ENCODE measurements at regions not wholly inside any gene's neighbourhood (a gene's known extent, or its start where the extent isn't known, plus 50 kb on each side); places are given as distances from the start of the nearest gene placed in this dataset.

DNA sequence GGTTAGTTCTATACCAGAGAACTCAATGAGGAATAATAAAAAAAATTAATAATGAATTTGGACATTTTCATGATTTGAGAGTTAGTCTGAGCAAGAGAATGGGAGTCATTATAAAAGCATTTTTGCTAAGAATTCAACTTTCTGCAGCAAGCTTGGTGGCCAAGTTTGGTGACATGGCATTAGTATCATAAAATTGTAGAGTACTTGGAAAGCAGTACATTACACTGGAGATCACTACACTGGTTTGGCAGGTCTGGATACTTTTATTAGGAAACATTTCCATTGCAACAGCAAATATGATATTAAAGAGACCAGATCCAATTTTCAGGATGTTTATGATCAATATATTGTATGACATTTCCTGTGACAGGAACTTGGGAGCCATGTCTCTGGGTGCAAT is 249.1 kb upstream of the INTU start:
- Histone ChIP-seq H3K36me3 (ENCODE audit: low read depth) (no peaks in the 10 kb centered on the region), H3K9me3 (no peaks in the 10 kb centered on the region), H3K4me1 (ENCODE audit: low read depth) (no peaks in the 10 kb centered on the region), H3K4me3 (no peak overlapping the region)
- no peak for DNase-seq
- intact Hi-C loops (cut with DNase I, micrococcal nuclease), result no loop called here
- TF ChIP-seq, protein P1, sequence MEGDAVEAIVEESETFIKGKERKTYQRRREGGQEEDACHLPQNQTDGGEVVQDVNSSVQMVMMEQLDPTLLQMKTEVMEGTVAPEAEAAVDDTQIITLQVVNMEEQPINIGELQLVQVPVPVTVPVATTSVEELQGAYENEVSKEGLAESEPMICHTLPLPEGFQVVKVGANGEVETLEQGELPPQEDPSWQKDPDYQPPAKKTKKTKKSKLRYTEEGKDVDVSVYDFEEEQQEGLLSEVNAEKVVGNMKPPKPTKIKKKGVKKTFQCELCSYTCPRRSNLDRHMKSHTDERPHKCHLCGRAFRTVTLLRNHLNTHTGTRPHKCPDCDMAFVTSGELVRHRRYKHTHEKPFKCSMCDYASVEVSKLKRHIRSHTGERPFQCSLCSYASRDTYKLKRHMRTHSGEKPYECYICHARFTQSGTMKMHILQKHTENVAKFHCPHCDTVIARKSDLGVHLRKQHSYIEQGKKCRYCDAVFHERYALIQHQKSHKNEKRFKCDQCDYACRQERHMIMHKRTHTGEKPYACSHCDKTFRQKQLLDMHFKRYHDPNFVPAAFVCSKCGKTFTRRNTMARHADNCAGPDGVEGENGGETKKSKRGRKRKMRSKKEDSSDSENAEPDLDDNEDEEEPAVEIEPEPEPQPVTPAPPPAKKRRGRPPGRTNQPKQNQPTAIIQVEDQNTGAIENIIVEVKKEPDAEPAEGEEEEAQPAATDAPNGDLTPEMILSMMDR (IDR thresholded peaks at IDR 0.05), result no peak
- ATAC-seq, result no peak

DNA sequence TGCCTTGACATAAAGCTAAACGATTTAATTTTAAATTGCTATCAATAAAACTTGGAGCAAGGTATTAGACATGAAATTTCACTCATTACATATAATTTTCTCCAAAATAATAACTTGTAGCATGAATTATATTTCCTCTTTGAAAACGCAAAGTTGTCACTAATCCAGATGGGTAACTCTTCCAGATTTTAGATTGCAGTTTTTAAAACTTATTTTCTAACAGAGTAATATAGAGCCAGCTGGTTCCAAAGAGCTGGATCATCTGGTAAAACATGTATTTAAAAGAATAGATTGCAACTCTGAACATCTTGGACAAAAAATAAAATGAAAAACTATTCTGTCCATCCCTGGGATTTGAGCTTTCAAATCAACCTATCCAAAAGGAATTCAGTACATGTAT is 238.2 kb upstream of the INTU start:
- Histone ChIP-seq H3K4me3 (no peak overlapping the region), H3K4me1 (ENCODE audit: low read depth) (no peaks in the 10 kb centered on the region), H3K9me3 (no peaks in the 10 kb centered on the region), H3K36me3 (ENCODE audit: low read depth) (no peaks in the 10 kb centered on the region)
- ATAC-seq (no peak), DNase-seq (no peak)
- intact Hi-C loops (cut with DNase I, micrococcal nuclease), result no loop called here
- TF ChIP-seq, protein P1 (IDR thresholded peaks at IDR 0.05), result no peak

DNA sequence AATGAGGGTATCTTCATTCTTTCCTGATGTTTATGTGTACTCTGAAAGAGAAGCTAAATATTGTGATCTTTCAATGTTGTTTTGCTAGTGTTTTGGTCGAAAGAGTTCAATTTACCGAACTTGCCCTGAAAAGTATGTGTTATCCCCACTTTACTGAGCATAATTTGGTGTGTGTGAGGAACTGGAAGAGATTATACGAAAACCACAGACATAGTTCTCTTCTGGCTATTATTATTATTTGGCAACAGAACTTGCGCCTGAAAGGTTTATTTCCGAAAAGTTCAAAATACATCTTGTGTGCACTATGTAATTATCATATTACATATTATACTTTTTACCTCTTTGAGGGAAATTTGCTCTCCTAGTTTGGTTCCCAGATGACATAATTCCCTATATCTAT is 232.5 kb upstream of the INTU start:
- no peaks in the 10 kb centered on the region for H3K36me3 ChIP-seq (ENCODE audit: low read depth)
- TF ChIP-seq, protein P1 (IDR thresholded peaks at IDR 0.05), result no peak

DNA sequence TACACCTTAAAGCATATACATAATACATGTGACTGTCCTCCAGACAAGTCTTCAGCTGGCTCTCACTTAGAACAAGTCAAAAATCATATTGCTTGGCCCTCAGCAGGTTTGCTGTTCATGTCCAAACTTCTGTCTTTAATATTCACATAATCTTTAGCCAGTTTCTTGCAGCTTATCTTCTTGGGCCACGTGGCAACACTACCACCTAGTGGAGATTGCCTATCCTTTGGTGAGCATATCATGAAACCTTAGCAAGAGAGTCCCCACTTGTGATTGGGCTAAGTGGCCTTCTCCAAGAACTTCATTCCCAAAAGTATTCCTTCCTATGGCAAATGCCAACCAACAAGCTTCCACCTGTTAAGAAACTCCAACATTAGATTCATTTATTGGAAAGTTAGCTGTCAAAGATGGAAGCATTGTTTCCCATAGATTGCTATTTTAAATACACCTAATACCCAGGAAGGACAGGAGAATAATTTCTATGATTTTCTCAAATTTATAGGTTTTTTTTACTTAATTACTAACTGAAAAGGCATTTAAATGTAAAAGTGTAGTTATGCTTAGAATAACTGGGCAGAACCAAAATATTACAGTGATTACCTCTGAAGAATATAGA is 231.9 kb upstream of the INTU start:
- H3K4me1 ChIP-seq (ENCODE audit: low read depth), result no peaks in the 10 kb centered on the region
- no peak overlapping the region for H3K4me3 ChIP-seq
- peak; percentile 45 for ATAC-seq
- no peaks in the 10 kb centered on the region for H3K36me3 ChIP-seq (ENCODE audit: low read depth)
- TF ChIP-seq, protein P1 (IDR thresholded peaks at IDR 0.05), result no peak
- peak in 2 of 3 donors; percentile 34 to 46 for DNase-seq
- intact Hi-C loops (cut with DNase I, micrococcal nuclease), result no loop called here
- H3K9me3 ChIP-seq, result no peaks in the 10 kb centered on the region

More for the DNA sequence above, 232.5 kb upstream of the INTU start:
- Histone ChIP-seq H3K4me1 (ENCODE audit: low read depth) (no peaks in the 10 kb centered on the region), H3K4me3 (no peak overlapping the region), H3K9me3 (no peaks in the 10 kb centered on the region)
- DNase-seq (no peak), ATAC-seq (no peak)
- intact Hi-C loops (cut with DNase I, micrococcal nuclease), result no loop called here

DNA sequence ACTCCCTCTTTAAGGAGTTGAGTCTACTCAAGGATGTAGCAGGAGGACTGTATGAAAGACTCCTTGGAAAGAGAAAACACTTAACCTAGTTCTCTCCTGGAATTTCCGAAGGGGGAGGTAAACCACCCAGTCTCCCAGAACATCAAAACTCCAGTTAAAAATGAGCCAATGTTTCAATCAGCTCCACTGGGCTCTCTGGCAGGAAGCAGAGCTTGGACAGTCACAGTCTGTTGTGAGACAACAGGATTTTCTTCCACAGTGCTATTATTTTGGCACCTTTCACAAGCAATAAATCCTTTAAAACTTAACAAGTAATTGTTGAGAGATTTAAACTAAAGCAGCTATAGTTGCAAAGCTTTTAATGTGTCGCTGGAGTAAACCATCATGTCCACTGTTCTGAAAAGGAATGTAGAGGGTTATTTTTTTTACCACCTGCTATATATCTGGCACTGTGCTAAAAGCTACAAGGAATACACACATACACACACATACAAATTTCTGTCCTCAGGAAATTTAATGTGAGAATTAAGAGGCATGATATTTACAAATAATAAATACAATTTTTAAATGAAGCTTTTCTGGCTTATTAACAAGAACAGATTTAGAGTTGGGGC is 229.2 kb upstream of the INTU start:
- H3K4me3 ChIP-seq, result no peak overlapping the region
- DNase-seq (no peak), ATAC-seq (no peak)
- peaks cover 10% of the 10 kb centered on the region for H3K9me3 ChIP-seq
- TF ChIP-seq, protein P1 (IDR thresholded peaks at IDR 0.05), result no peak
- H3K36me3 ChIP-seq (ENCODE audit: low read depth), result no peaks in the 10 kb centered on the region
- H3K4me1 ChIP-seq (ENCODE audit: low read depth), result no peaks in the 10 kb centered on the region
- intact Hi-C loops (cut with DNase I, micrococcal nuclease), result no loop called here
